Coronary artery (tissue), 2 donors: ENCODE measurements at regions not wholly inside any gene's neighbourhood (a gene's known extent, or its start where the extent isn't known, plus 50 kb on each side); places are given as distances from the start of the nearest gene placed in this dataset.

Experiments
- DNase-seq: peaks from one replicate; pipeline ENCODE4 v3.0.0-alpha.2; 2017; ENCODE audit warnings: low spot score
- H3K27ac ChIP-seq, 2 donors: fragments of 200-600 bp; sonication (generic); one replicate each; pipeline ENCODE4 v1.5.1; 2016 to 2019
- H3K4me3 ChIP-seq: fragments of 200-600 bp; sonication (generic); 2 replicates; pipeline ENCODE4 v1.5.1; 2016; ENCODE audit warnings: mild to moderate bottlenecking, moderate library complexity
- TF ChIP-seq, protein P1 (sequence below): fragments of 200-600 bp; sonication (generic); IDR thresholded peaks from one replicate; pipeline ENCODE4 v1.5.1; 2019; ENCODE audit warnings: antibody characterized with exemption

DNA sequence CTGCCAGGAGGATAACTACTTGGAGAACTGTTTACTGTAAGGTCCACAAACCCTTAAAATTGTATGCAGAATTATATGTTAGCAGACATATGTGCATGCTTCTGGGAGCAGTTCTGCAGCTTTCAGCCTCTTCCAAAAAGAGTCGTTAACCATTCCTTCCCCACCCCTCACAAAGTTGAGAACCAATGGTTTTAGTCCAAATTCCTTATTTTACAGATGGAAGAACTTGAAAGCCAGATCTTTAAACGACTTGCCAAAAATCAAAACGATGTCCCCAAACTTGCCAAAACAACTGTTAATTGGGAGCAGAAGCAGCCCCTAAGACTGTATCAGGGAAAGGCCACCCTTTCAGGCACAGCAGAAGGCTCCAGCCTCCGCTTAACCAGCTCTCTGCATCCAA lies 266.4 kb upstream of the ANKRD55 start:
- DNase-seq: no peak
- TF ChIP-seq, protein P1, sequence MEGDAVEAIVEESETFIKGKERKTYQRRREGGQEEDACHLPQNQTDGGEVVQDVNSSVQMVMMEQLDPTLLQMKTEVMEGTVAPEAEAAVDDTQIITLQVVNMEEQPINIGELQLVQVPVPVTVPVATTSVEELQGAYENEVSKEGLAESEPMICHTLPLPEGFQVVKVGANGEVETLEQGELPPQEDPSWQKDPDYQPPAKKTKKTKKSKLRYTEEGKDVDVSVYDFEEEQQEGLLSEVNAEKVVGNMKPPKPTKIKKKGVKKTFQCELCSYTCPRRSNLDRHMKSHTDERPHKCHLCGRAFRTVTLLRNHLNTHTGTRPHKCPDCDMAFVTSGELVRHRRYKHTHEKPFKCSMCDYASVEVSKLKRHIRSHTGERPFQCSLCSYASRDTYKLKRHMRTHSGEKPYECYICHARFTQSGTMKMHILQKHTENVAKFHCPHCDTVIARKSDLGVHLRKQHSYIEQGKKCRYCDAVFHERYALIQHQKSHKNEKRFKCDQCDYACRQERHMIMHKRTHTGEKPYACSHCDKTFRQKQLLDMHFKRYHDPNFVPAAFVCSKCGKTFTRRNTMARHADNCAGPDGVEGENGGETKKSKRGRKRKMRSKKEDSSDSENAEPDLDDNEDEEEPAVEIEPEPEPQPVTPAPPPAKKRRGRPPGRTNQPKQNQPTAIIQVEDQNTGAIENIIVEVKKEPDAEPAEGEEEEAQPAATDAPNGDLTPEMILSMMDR: no peak
- no peak overlapping the region for H3K27ac ChIP-seq
- no peak overlapping the region for H3K4me3 ChIP-seq

DNA sequence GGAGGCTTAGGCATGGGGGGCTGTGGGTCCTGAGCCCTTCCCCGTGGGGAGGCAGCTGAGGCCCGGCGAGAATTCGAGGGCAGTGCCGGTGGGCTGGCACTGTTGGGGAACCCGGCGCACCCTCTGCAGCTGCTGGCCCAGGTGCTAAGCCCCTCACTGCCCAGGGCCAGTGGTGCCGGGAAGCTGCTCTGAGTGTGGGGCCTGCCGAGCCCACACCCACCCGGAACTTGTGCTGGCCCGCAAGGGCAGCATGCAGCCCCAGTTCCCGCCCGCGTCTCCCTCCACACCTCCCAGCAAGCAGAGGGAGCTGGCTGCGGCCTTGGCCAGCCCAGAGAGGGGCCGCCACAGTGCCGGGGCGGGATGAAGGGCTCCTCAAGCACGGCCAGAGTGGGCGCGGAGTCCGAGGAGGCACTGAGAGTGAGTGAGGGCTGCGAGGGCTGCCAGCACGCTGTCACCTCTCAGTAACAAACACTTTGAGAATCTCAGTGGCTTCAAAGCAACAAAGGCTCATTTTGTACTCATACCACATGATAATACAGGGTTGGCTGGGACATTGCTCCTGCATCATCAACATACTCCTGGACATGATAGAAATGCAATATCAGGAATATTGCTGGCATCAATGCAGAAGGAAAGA lies 265.7 kb upstream of the ANKRD55 start:
- DNase-seq: no peak
- no peak overlapping the region for H3K4me3 ChIP-seq
- TF ChIP-seq, protein P1: no peak
- H3K27ac ChIP-seq: no peak overlapping the region

DNA sequence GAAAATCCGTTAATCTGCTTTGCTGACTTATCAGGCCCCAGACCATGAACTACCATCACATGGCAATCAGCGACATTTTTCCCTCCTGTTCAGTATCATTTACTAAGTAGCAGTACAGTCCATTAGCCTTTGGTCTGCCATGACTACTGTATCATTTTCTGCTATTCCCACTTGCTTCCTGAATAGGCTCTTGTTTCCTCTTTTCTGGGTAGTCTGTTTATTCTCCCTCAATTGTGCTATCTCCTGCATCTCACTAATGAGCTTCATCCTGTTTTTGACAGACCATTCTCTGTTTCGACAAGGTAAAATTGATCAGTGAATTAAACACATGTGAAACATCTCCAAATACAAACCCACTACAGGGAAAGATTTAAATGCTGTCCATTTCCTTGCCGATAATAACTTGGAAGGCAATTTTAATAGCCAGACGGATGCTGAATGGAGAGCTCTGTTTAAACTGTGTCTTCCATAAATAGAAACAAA lies 263.5 kb upstream of the ANKRD55 start:
- no peak overlapping the region for H3K27ac ChIP-seq
- TF ChIP-seq, protein P1: no peak
- no peak overlapping the region for H3K4me3 ChIP-seq
- DNase-seq: no peak

DNA sequence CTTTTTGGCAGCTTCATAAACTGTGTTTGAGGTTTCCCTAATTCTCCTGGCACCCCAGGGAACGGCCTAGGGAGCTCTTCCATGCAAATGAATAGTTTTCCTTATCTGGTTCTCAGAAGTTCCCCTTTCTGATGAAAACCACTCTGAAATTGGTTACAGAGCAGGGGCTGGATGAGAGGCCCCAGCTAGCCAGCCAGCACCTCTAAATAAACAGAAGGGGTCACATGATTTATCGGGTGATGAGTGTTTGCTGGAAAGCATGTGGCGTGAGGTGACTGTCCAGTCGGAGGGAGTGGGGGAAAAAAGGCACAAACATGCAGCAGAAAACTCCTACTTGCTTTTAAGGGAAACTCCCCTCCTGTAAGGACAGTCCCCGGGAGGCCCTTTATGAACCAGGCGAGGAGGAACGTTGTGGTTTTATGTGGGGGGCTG lies 261.2 kb upstream of the ANKRD55 start:
- no peak for DNase-seq
- no peak overlapping the region for H3K27ac ChIP-seq
- no peak overlapping the region for H3K4me3 ChIP-seq
- TF ChIP-seq, protein P1: no peak

DNA sequence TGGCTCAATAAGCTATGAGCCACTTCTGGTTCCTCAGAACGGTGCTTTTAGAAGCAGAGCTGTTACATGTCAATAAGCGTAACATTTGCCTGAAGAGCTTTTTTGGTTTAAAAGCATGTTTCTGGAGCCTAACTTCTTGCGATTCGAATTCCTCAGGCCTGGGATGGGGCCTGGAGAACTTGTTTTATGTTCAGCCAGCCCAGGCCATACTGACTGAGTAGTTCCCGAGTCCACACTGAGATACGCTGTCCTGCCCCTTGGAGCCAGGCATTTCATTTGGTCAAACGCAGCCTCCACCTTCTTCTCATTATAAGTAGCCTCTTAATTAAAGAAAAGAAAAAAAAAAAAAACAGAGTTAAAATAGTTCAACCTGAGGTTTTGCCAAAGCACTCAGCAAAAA lies 260.6 kb upstream of the ANKRD55 start:
- TF ChIP-seq, protein P1: no peak
- Histone ChIP-seq H3K27ac (no peak overlapping the region), H3K4me3 (no peak overlapping the region)
- no peak for DNase-seq

DNA sequence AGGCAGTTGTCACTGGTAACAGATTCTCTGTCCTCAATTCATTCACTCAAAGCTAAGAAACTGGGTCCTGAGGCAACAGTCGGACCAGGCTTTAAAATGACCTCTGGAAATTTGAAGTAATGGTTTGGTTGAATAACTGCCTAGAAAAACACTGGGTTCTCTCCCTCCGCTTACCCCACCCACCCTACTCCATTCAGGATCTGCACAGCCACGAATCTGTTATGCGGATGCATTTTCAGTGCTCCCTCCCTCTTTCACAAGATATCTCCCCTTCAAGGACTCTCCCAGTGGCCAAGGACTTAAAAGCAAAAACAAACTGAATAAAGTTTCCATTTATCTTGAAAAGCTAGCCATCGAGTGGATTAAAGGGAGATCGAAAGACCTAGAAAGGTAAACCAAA lies 260.2 kb upstream of the ANKRD55 start:
- DNase-seq: no peak
- Histone ChIP-seq H3K27ac (no peak overlapping the region), H3K4me3 (no peak overlapping the region)
- TF ChIP-seq, protein P1: no peak

DNA sequence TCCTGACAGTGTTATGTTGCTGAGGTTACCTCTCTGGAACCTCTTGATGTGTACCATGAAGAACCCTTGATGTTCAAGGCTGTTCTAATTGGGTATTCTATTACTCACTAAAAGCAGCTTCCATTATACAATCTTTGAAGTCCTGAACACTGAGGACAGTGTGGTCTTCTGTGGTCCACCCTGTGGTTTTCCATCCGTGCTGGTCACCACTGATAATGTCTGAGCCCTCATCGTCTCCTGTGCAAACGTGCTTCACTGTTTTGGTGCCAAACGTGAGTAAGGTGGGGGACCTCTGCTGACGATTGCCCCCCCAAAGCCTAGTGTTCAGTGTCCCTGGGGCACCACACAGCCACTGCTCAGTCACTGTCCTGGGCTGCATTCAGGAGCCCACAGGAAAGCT lies 259.7 kb upstream of the ANKRD55 start:
- H3K4me3 ChIP-seq: no peak overlapping the region
- TF ChIP-seq, protein P1: no peak
- no peak for DNase-seq

More for the DNA sequence above, 259.7 kb upstream of the ANKRD55 start:
- H3K27ac ChIP-seq: no peak overlapping the region
